Cardiac fibroblast (primary cell): ENCODE measurements at regions not wholly inside any gene's neighbourhood (a gene's known extent, or its start where the extent isn't known, plus 50 kb on each side); places are given as distances from the start of the nearest gene placed in this dataset.

ENCODE experiments used
- DNase-seq, 2 donors: peaks; one replicate each; pipeline versions ENCODE4 v3.0.0 to v3.0.0-alpha.2; 2010; ENCODE audit warnings: low read depth in 2 of 2
- H3K4me3 ChIP-seq, 2 donors: replicated peaks in 1 of 2; 1 replicate in 1 of 2; 2 replicates in 1 of 2; pipeline ENCODE4 v1.5.1; 2011; ENCODE audit warnings: low read depth in 2 of 2, low read length in 2 of 2, mild to moderate bottlenecking in 2 of 2, moderate library complexity in 1 of 2
- CTCF ChIP-seq: IDR thresholded peaks from one replicate; pipeline ENCODE4 v1.5.1; 2011; ENCODE audit warnings: low read depth, mild to moderate bottlenecking, low read length, inconsistent platforms

GRCh38 chr3:115236496-115236895, 89.4 kb upstream of the ZBTB20 start:
- no peak for DNase-seq
- no peak for TF ChIP-seq CTCF
- no peak overlapping the region for H3K4me3 ChIP-seq

GRCh38 chr3:115239717-115240116, 92.6 kb upstream of the ZBTB20 start:
- H3K4me3 ChIP-seq, result no peak overlapping the region
- no peak for TF ChIP-seq CTCF
- peak; percentile 93 to 97 for DNase-seq

- no peak for TF ChIP-seq CTCF
- no peak overlapping the region for H3K4me3 ChIP-seq
- no peak for DNase-seq
Observed at GRCh38 chr3:115244350-115244749, 97.3 kb upstream of the ZBTB20 start.

- no peak for TF ChIP-seq CTCF
- DNase-seq, result peak; percentile 90 to 92
- H3K4me3 ChIP-seq, result no peak overlapping the region
Observed at GRCh38 chr3:115245438-115245837, 98.3 kb upstream of the ZBTB20 start.

GRCh38 chr3:115245899-115246298, 98.8 kb upstream of the ZBTB20 start:
- peak; percentile 34 to 39 for DNase-seq
- TF ChIP-seq CTCF, result no peak
- H3K4me3 ChIP-seq, result no peak overlapping the region

GRCh38 chr3:115246461-115247020, 99.5 kb upstream of the ZBTB20 start:
- peak in 1 of 2 donors; percentile 11 for DNase-seq
- H3K4me3 ChIP-seq, result no peak overlapping the region
- no peak for TF ChIP-seq CTCF

- DNase-seq, result peak; percentile 21 to 52
- TF ChIP-seq CTCF, result no peak
- no peak overlapping the region for H3K4me3 ChIP-seq
Observed at GRCh38 chr3:115248274-115248673, 101.2 kb upstream of the ZBTB20 start.
